Coronary artery (tissue), 2 donors: ENCODE measurements at regions not wholly inside any gene's neighbourhood (a gene's known extent, or its start where the extent isn't known, plus 50 kb on each side); places are given as distances from the start of the nearest gene placed in this dataset.
"Not testable (repeated sequence)": the region's sequence is repeated elsewhere in the genome, so short reads cannot be mapped to it uniquely, and the experiment has no call there.

Experiments used
- DNase-seq: peaks from one replicate; pipeline ENCODE4 v3.0.0-alpha.2; 2017; ENCODE audit warnings: low spot score
- H3K27ac ChIP-seq, 2 donors: fragments of 200-600 bp; sonication (generic); one replicate each; pipeline ENCODE4 v1.5.1; 2016 to 2019
- H3K4me3 ChIP-seq: fragments of 200-600 bp; sonication (generic); 2 replicates; pipeline ENCODE4 v1.5.1; 2016; ENCODE audit warnings: mild to moderate bottlenecking, moderate library complexity
- CTCF ChIP-seq: fragments of 200-600 bp; sonication (generic); IDR thresholded peaks from one replicate; pipeline ENCODE4 v1.5.1; 2019; ENCODE audit warnings: antibody characterized with exemption

GRCh38 chr12:131287015-131287937 lies 333.6 kb downstream of the ADGRD1 start:
- no peak overlapping the region for H3K4me3 ChIP-seq
- DNase-seq = no peak
- TF ChIP-seq CTCF = no peak
- no peak overlapping the region for H3K27ac ChIP-seq

GRCh38 chr12:131287938-131288764 lies 334.4 kb downstream of the ADGRD1 start:
- no peak overlapping the region for H3K4me3 ChIP-seq
- no peak overlapping the region for H3K27ac ChIP-seq
- DNase-seq = no peak

GRCh38 chr12:131288765-131289695 lies 335.3 kb downstream of the ADGRD1 start:
- DNase-seq, H3K4me3 ChIP-seq, H3K27ac ChIP-seq: not testable (repeated sequence)

More at GRCh38 chr12:131287938-131288764, 334.4 kb downstream of the ADGRD1 start:
- TF ChIP-seq CTCF = no peak

GRCh38 chr12:131289807-131290206 lies 336.1 kb downstream of the ADGRD1 start:
- not testable (repeated sequence) for H3K27ac ChIP-seq, DNase-seq, H3K4me3 ChIP-seq

GRCh38 chr12:131290255-131290959 lies 336.7 kb downstream of the ADGRD1 start:
- Histone ChIP-seq H3K4me3 (no peak overlapping the region), H3K27ac (no peak overlapping the region)
- TF ChIP-seq CTCF = no peak
- no peak for DNase-seq

- H3K27ac ChIP-seq, DNase-seq, H3K4me3 ChIP-seq: not testable (repeated sequence)
Observed at GRCh38 chr12:131293071-131294015, 339.6 kb downstream of the ADGRD1 start.

- not testable (repeated sequence) for H3K27ac ChIP-seq, H3K4me3 ChIP-seq, DNase-seq
Observed at GRCh38 chr12:131294716-131295115, 341.0 kb downstream of the ADGRD1 start.

- not testable (repeated sequence) for H3K27ac ChIP-seq, DNase-seq, H3K4me3 ChIP-seq
Observed at GRCh38 chr12:131295117-131295516, 341.4 kb downstream of the ADGRD1 start.

- not testable (repeated sequence) for H3K4me3 ChIP-seq, H3K27ac ChIP-seq, DNase-seq
Observed at GRCh38 chr12:131295559-131295958, 341.9 kb downstream of the ADGRD1 start.

GRCh38 chr12:131296136-131296535 lies 342.4 kb downstream of the ADGRD1 start:
- H3K4me3 ChIP-seq, DNase-seq, H3K27ac ChIP-seq: not testable (repeated sequence)

- H3K4me3 ChIP-seq, DNase-seq: not testable (repeated sequence)
Observed at GRCh38 chr12:131296651-131297050, 342.9 kb downstream of the ADGRD1 start.

GRCh38 chr12:131298526-131299369 lies 345.0 kb downstream of the ADGRD1 start:
- H3K27ac ChIP-seq, DNase-seq, H3K4me3 ChIP-seq: not testable (repeated sequence)

More at GRCh38 chr12:131296651-131297050, 342.9 kb downstream of the ADGRD1 start:
- not testable (repeated sequence) for H3K27ac ChIP-seq
